ENCODE measurements at regions not wholly inside any gene's neighbourhood (a gene's known extent, or its start where the extent isn't known, plus 50 kb on each side); places are given as distances from the start of the nearest gene placed in this dataset.
A peak's percentile ranks its signal among the peaks of the same experiment; 100 is the strongest.

DNA sequence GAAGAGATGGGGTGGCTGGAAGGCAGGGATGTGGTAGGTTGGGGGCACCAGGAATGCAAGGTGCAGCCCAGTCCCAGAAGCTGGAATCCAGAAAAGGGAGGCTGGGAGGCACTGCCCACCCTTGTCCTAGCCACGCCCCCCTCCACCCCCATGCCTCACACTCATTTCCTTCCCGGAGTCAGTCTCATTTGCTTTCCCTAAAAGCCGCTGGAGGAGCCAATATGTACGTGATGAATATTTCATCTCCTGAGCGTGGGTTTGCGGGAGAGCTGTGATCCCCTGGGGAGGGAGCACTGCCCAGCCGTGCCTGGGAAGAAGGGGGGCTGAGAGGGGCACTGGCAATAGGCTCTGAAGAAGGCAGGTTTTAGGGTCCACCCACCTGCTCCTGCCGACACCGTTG lies 124.5 kb upstream of the LHX1 start:
- Histone ChIP-seq H3K4me1 (replicated peaks in 1 of 4; ENCODE audit: control insufficient read depth in 3 of 4, insufficient read depth in 4 of 4, low read length in 3 of 4) (peaks cover 3 to 38% (median 21%) of the 10 kb centered on the region in 4 experiments), H3K4me2 (ENCODE audit: insufficient read depth in 1 of 2, low read depth in 2 of 2, low read length in 2 of 2) (peak overlapping the region; percentile 20 to 47; a peak in 2 of 4 replicates), H4K20me1 (replicated peaks in 1 of 2; ENCODE audit: control insufficient read depth in 1 of 2, insufficient read depth in 2 of 2, low read length in 2 of 2) (peaks cover 0 to 2% of the 10 kb centered on the region in 2 experiments), H3K56ac (replicated peaks; ENCODE audit: insufficient read length, low read depth, low read length) (no peak overlapping the region), H2AK5ac (ENCODE audit: low read depth, low read length) (peak overlapping the region; percentile 30; the same call in 1 of the 2 replicates), H3K9me3 (ENCODE audit: insufficient read depth in 2 of 2, low read depth in 1 of 2, low read length in 1 of 2) (no peaks in the 10 kb centered on the region), H3K23me2 (ENCODE audit: low read depth, low read length) (peaks cover 9% of the 10 kb centered on the region; the same call in 1 of the 2 replicates), H3K23ac (ENCODE audit: insufficient read length) (no peak overlapping the region), H2BK5ac (ENCODE audit: low read depth, low read length) (no peak overlapping the region), H3K9ac (replicated peaks in 1 of 4; ENCODE audit: extremely low read depth in 1 of 4, low read depth in 3 of 4, low read length in 3 of 4) (no peak overlapping the region), H2BK20ac (ENCODE audit: low read length) (peak overlapping the region; percentile 88), H4K91ac (replicated peaks; ENCODE audit: insufficient read length, low read length) (no peak overlapping the region), H4K8ac (ENCODE audit: extremely low read depth, insufficient read depth, low read length) (no peak overlapping the region), H3K79me1 (ENCODE audit: low read depth, low read length) (0 out of 2 replicates have a peak, but pooled peaks cover 2% of the 10 kb centered on the region), H3K4me3 (ENCODE audit: extremely low read depth in 1 of 4, insufficient read depth in 2 of 4, low read depth in 3 of 4, low read length in 4 of 4) (no peak overlapping the region; a peak in 1 of 8 replicates), H3K14ac (ENCODE audit: insufficient read length) (no peak overlapping the region), H3K18ac (ENCODE audit: extremely low read depth, low read length) (peak overlapping the region; percentile 36), H3K4ac (replicated peaks; ENCODE audit: insufficient read length, low read depth, low read length) (no peak overlapping the region), H3K36me3 (ENCODE audit: control insufficient read depth in 2 of 4, insufficient read depth in 4 of 4, low read length in 3 of 4) (no peaks in the 10 kb centered on the region), H3K27me3 (replicated peaks in 1 of 4; ENCODE audit: control insufficient read depth in 3 of 4, extremely low read depth in 1 of 4, insufficient read depth in 3 of 4, low read length in 3 of 4) (peaks cover 4 to 20% (median 15%) of the 10 kb centered on the region in 4 experiments), H2BK15ac (ENCODE audit: low read length) (peak overlapping the region; percentile 61; the same call in 1 of the 2 replicates), H2BK12ac (ENCODE audit: low read depth, low read length) (peak overlapping the region; percentile 82; the same call in 1 of the 2 replicates), H3K27ac (ENCODE audit: low read depth, low read length) (no peak overlapping the region), H2BK120ac (replicated peaks; ENCODE audit: low read depth, low read length) (no peak overlapping the region), H4K5ac (ENCODE audit: insufficient read length, low read depth, low read length) (no peak overlapping the region), H2AFZ (ENCODE audit: low read length) (no peak overlapping the region), H3K79me2 (ENCODE audit: control insufficient read depth in 1 of 2, insufficient read depth in 2 of 2, low read length in 2 of 2) (no peaks in the 10 kb centered on the region)
- ChIA-PET POLR2A (ENCODE audit: partially characterized antibody) (interaction anchor here (1.0 to 1.2 kb wide), 2 partner anchors 24 to 57 kb away, joined by 3 to 4 read pairs; no protein-coding TSS in a partner anchor), CTCF (ENCODE audit: partially characterized antibody) (interaction anchor here (0.5 to 2.8 kb wide), 7 partner anchors 12 to 210 kb away, joined by 3 to 9 read pairs (median 5); no protein-coding TSS in a partner anchor)
- no peak for DNase-seq (ENCODE audit: low read depth in 1 of 2, low spot score in 2 of 2)
- FAIRE-seq, result no peak
- 29% methylated on average over 6 of the region's 9 CpGs; no CpG with 5 or more reads in 1 of the 2 experiments for WGBS, 2 experiments (ENCODE audit: extremely low coverage in 1 of 2, insufficient coverage in 1 of 2, insufficient read length in 1 of 2, insufficient replicate concordance in 2 of 2, low coverage in 1 of 2, low lambda C conversion rate in 2 of 2, missing lambda C conversion rate in 1 of 2)
- TF ChIP-seq SP2 (IDR thresholded peaks at IDR 0.05; ENCODE audit: low read length) (no peak), HDAC2 (IDR thresholded peaks at IDR 0.05; ENCODE audit: borderline replicate concordance in 1 of 2, low read depth in 2 of 2, low read length in 2 of 2) (no peak), CHD1 (IDR thresholded peaks at IDR 0.05; ENCODE audit: low read depth, low read length) (no peak), ASH2L (IDR thresholded peaks at IDR 0.05; ENCODE audit: low read length) (peak; percentile 8)
